Adipocyte (in vitro differentiated cells): ENCODE measurements at regions not wholly inside any gene's neighbourhood (a gene's known extent, or its start where the extent isn't known, plus 50 kb on each side); places are given as distances from the start of the nearest gene placed in this dataset.
"Not testable (repeated sequence)": the region's sequence is repeated elsewhere in the genome, so short reads cannot be mapped to it uniquely, and the experiment has no call there.

Experiments used
- DNase-seq: peaks from one replicate; pipeline ENCODE4 v3.0.0-alpha.2; 2015; ENCODE audit warnings: low read depth
- H3K27me3 ChIP-seq: replicated peaks from 2 replicates; pipeline ENCODE4 v1.7.0; 2013; ENCODE audit warnings: mild to moderate bottlenecking, low read length, moderate library complexity; ENCODE audit not compliant: control insufficient read depth, insufficient read depth
- H3K36me3 ChIP-seq: 2 replicates; pipeline ENCODE4 v1.7.0; 2013; ENCODE audit warnings: low read length, mild to moderate bottlenecking, moderate library complexity; ENCODE audit not compliant: control insufficient read depth, insufficient read depth, severe bottlenecking
- H3K4me1 ChIP-seq: 2 replicates; pipeline ENCODE4 v1.7.0; 2013; ENCODE audit warnings: mild to moderate bottlenecking, low read length, moderate library complexity; ENCODE audit not compliant: control insufficient read depth, insufficient read depth
- H3K4me3 ChIP-seq: 2 replicates; pipeline ENCODE4 v1.7.0; 2013; ENCODE audit warnings: mild to moderate bottlenecking, low read length, moderate library complexity
- H3K9ac ChIP-seq: 2 replicates; pipeline ENCODE4 v1.7.0; 2013; ENCODE audit warnings: mild to moderate bottlenecking, low read length, moderate library complexity
- H3K9me3 ChIP-seq: 2 replicates; pipeline ENCODE4 v1.7.0; 2013; ENCODE audit warnings: mild to moderate bottlenecking, low read length, moderate library complexity; ENCODE audit not compliant: control insufficient read depth

DNA sequence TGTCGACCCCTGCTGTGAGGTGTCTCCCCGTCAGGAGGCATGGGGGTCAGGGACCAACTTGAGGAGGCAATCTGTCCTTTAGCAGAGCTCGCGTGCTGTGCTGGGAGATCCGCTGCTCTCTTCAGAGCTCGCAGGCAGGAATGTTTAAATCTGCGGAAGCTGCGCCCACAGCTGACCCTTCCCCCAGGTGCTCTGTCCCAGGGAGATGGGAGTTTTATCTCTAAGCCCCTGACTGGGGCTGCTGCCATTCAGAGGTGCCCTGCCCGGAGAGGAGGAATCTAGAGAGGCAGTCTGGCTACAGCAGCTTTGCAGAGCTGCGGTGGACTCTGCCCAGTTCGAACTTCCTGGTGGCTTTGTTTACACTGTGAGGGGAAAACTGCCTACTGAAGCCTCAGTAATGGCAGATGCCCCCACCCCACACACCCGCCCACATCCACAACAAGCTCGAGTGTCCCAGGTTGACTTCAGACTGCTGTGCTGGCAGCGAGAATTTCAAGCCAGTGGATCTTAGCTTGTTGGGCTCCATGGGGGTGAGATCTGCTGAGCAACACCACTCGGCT lies 133.1 kb downstream of the CENPC start:
- H3K4me1 ChIP-seq: not testable (repeated sequence)

DNA sequence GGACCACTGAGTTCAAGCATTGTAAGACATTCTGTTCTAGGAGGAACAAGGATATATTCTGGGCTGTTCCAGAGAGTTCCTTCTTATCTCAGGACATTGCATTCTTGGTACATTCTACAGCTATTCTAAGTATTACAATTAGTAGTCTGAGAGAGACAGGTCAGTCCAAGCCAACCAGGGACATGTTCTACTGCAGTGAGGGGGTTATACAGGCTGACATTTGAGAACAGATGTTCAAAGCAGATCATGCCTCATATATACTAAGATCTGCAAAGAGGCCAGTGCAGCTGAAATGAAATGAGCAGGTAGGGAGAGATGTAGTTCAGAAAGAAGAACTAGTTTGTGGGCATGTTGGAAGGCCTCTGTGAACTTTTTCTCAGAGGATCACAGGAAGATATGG lies 142.0 kb downstream of the CENPC start:
- no peak overlapping the region for H3K4me3 ChIP-seq
- DNase-seq: no peak
- no peak overlapping the region for H3K9ac ChIP-seq
- no peaks in the 10 kb centered on the region for H3K36me3 ChIP-seq
- H3K4me1 ChIP-seq: no peaks in the 10 kb centered on the region
- peaks cover 1% of the 10 kb centered on the region for H3K9me3 ChIP-seq
- no peaks in the 10 kb centered on the region for H3K27me3 ChIP-seq

More for the DNA sequence above, 133.1 kb downstream of the CENPC start:
- H3K4me3 ChIP-seq, H3K9ac ChIP-seq, H3K36me3 ChIP-seq, DNase-seq, H3K27me3 ChIP-seq: not testable (repeated sequence)
- peaks cover 13% of the 10 kb centered on the region for H3K9me3 ChIP-seq

GRCh38 chr4:67401902-67402301 lies 143.4 kb downstream of the CENPC start:
- no peak overlapping the region for H3K4me3 ChIP-seq
- H3K36me3 ChIP-seq: no peaks in the 10 kb centered on the region
- H3K27me3 ChIP-seq: no peaks in the 10 kb centered on the region
- no peaks in the 10 kb centered on the region for H3K9me3 ChIP-seq
- DNase-seq: no peak
- H3K9ac ChIP-seq: no peak overlapping the region
- H3K4me1 ChIP-seq: no peaks in the 10 kb centered on the region

GRCh38 chr4:67397931-67398330 lies 147.4 kb downstream of the CENPC start:
- H3K9ac ChIP-seq: no peak overlapping the region
- no peak for DNase-seq
- no peaks in the 10 kb centered on the region for H3K4me1 ChIP-seq
- no peaks in the 10 kb centered on the region for H3K27me3 ChIP-seq
- no peaks in the 10 kb centered on the region for H3K36me3 ChIP-seq
- H3K9me3 ChIP-seq: no peaks in the 10 kb centered on the region
- H3K4me3 ChIP-seq: no peak overlapping the region

- Histone ChIP-seq H3K27me3 (no peaks in the 10 kb centered on the region), H3K4me3 (no peak overlapping the region), H3K9ac (no peak overlapping the region), H3K9me3 (no peaks in the 10 kb centered on the region), H3K36me3 (no peaks in the 10 kb centered on the region), H3K4me1 (no peaks in the 10 kb centered on the region)
- no peak for DNase-seq
Observed at GRCh38 chr4:67397031-67397430, 148.3 kb downstream of the CENPC start.

DNA sequence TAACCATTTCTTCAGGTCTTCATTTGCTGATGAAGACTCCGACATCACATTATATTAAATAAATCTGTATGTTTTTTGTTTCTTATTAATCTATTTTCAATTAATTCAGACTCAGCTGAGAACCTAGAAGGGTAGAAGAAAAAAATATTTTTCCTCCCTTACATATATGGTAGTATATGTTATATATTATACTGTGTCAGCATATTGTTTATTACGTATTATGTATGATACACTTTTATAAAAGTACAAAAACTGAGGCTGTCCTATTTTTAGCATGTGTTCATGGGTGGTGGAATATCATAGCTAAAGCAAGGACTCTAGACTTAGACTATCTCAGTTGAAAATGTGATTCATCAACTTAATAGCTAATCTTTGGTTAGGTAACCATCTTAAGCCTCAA lies 149.3 kb downstream of the CENPC start:
- DNase-seq: no peak
- H3K4me1 ChIP-seq: no peaks in the 10 kb centered on the region
- H3K4me3 ChIP-seq: no peak overlapping the region
- H3K9me3 ChIP-seq: no peaks in the 10 kb centered on the region
- peaks cover 6% of the 10 kb centered on the region for H3K27me3 ChIP-seq
- no peaks in the 10 kb centered on the region for H3K36me3 ChIP-seq
- no peak overlapping the region for H3K9ac ChIP-seq

- H3K9ac ChIP-seq: no peak overlapping the region
- no peaks in the 10 kb centered on the region for H3K36me3 ChIP-seq
- H3K27me3 ChIP-seq: peaks cover 6% of the 10 kb centered on the region
- no peak for DNase-seq
- no peaks in the 10 kb centered on the region for H3K4me1 ChIP-seq
- H3K4me3 ChIP-seq: no peak overlapping the region
- H3K9me3 ChIP-seq: no peaks in the 10 kb centered on the region
Observed at GRCh38 chr4:67394879-67395278, 150.4 kb downstream of the CENPC start.

DNA sequence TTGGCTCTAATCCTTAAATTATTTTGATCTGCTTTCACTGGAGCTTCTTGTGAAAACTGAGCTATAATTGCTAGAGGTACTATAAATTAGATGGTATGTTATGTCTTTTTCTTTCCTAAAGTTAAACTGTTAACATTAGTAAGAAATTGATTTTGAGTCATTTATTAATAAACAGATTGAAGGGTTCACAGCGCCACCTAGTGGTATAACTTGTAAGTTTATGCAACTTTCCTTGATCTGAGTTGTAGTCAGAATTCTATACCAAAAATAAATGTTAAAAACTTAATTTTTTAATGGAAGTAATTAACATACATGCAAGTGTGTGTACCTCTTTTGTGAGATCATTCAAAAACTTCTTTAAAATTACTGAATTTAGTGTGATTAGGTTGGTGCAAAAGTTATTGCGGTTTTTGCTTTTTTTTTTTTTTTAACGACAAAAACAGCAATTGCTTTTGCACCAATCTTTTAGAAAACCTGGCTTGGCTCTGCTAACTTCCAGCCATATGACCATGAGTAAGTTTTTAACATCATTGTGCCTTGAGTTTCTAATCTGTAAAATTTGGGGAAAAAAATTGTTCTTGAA lies 151.5 kb downstream of the CENPC start:
- H3K27me3 ChIP-seq: peaks cover 6% of the 10 kb centered on the region
- peak; percentile 80 for DNase-seq
- no peaks in the 10 kb centered on the region for H3K36me3 ChIP-seq

DNA sequence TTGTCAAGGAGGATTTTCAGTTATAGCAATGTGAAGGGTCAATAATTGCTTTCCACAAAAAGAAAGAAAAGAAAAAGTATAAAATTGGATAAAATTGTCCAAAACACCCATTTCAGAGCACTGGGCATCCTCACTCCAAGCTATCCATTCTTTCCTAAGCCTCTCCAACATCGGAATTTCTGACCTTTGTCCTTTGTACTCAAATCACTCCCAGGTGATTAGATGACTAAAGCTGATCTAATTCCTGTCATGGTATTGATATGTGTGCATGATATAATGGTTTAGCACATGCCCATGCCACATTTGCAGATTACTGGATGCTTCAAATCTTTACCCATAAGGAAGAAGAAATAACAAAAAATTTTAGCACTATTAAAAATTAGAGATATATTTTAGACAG lies 152.3 kb downstream of the CENPC start:
- no peak overlapping the region for H3K4me3 ChIP-seq
- H3K9me3 ChIP-seq: no peaks in the 10 kb centered on the region
- DNase-seq: no peak

More for the DNA sequence above, 151.5 kb downstream of the CENPC start:
- Histone ChIP-seq H3K9me3 (no peaks in the 10 kb centered on the region), H3K9ac (no peak overlapping the region), H3K4me3 (no peak overlapping the region), H3K4me1 (no peaks in the 10 kb centered on the region)

DNA sequence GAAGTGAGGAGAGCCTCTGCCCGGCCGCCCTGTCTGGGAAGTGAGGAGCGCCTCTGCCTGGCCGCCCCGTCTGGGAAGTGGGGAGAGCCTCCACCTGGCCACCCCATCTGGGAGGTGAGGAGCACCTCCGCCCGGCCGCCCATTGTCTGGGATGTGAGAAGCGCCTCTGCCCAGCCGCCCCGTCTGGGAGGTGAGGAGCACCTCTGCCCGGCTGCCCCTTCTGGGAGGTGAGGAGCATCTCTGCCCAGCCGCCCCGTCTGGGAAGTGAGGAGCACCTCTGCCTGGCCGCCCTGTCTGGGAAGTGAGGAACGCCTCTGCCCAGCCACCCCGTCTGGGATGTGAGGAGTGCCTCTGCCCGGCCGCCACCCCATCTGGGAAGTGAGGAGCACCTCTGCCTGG lies 163.9 kb downstream of the CENPC start:
- H3K4me1 ChIP-seq, H3K4me3 ChIP-seq, H3K36me3 ChIP-seq, DNase-seq, H3K9ac ChIP-seq, H3K27me3 ChIP-seq, H3K9me3 ChIP-seq: not testable (repeated sequence)

More for the DNA sequence above, 152.3 kb downstream of the CENPC start:
- Histone ChIP-seq H3K4me1 (no peaks in the 10 kb centered on the region), H3K27me3 (peaks cover 6% of the 10 kb centered on the region), H3K36me3 (no peaks in the 10 kb centered on the region), H3K9ac (no peak overlapping the region)

GRCh38 chr4:67380702-67381405 lies 164.4 kb downstream of the CENPC start:
- H3K4me1 ChIP-seq, H3K9ac ChIP-seq, H3K4me3 ChIP-seq, H3K36me3 ChIP-seq, DNase-seq, H3K9me3 ChIP-seq, H3K27me3 ChIP-seq: not testable (repeated sequence)
